Progenitor cell of endocrine pancreas (in vitro differentiated cells): ENCODE measurements at regions not wholly inside any gene's neighbourhood (a gene's known extent, or its start where the extent isn't known, plus 50 kb on each side); places are given as distances from the start of the nearest gene placed in this dataset.

Experiments used
- DNase-seq: peaks from one replicate; pipeline ENCODE4 v3.0.0; 2021; ENCODE audit warnings: low spot score; ENCODE audit not compliant: unreplicated experiment
- H3K27ac Mint-ChIP-seq: 2 replicates; pipeline ENCODE4 v1.8.0; 2021; ENCODE audit warnings: mild to moderate bottlenecking, moderate library complexity, mixed read lengths
- H3K27me3 Mint-ChIP-seq: 2 replicates; pipeline ENCODE4 v1.8.0; 2021; ENCODE audit warnings: mixed read lengths
- H3K36me3 Mint-ChIP-seq: 2 replicates; pipeline ENCODE4 v1.8.0; 2022; ENCODE audit warnings: mixed read lengths; ENCODE audit not compliant: insufficient read depth
- H3K4me1 Mint-ChIP-seq: 2 replicates; pipeline ENCODE4 v1.8.0; 2021; ENCODE audit warnings: low read depth, mixed read lengths
- H3K4me3 Mint-ChIP-seq: 2 replicates; pipeline ENCODE4 v1.8.0; 2021; ENCODE audit warnings: low read depth, mild to moderate bottlenecking, moderate library complexity, mixed read lengths
- H3K9me3 Mint-ChIP-seq: 2 replicates; pipeline ENCODE4 v1.8.0; 2021; ENCODE audit warnings: low read depth, mixed read lengths
- TF ChIP-seq, protein P1 (sequence below): fragments of 200-600 bp; sonication (generic); IDR thresholded peaks from one replicate; pipeline ENCODE4 v1.5.0; 2021; ENCODE audit warnings: antibody characterized with exemption, mild to moderate bottlenecking; ENCODE audit not compliant: unreplicated experiment

DNA sequence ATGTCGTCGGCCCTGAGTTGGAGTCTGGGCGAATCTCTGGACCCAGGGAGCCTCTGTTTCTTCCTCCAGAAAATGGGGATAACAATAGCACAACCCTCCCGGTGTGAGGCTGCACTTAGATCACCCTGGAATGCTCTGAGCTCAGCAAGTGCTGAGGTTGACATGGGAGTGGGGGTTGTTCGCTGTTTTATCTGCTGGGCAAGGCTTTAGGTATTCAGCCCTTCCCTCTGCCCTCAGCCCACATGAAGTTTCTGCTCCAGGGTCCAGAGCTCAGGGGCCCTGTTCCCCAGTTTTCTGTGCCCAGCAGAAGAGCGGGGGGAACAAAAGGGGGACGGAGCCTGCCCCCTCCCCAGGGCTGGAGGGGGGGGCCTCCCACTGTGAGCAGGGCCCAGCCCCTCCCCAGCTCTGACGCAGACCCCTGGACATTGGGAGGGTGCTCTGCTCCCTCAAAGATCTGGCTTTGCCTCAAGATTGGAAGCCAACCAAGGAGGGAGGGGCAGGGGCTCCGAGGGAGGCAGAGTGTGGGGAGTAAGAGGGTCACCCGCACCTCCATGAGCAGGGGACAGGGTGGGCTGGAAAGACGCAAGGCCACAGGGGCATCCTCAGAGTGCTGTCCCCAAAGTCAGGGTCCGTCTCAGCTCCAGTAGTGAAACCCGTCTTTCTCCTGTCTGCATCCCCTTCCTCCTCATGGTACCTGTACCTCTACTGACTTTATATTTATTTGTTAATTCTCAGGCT is 215.6 kb downstream of the C9orf50 start:
- H3K4me1 Mint-ChIP-seq = peaks cover 29% of the 10 kb centered on the region
- TF ChIP-seq, protein P1, sequence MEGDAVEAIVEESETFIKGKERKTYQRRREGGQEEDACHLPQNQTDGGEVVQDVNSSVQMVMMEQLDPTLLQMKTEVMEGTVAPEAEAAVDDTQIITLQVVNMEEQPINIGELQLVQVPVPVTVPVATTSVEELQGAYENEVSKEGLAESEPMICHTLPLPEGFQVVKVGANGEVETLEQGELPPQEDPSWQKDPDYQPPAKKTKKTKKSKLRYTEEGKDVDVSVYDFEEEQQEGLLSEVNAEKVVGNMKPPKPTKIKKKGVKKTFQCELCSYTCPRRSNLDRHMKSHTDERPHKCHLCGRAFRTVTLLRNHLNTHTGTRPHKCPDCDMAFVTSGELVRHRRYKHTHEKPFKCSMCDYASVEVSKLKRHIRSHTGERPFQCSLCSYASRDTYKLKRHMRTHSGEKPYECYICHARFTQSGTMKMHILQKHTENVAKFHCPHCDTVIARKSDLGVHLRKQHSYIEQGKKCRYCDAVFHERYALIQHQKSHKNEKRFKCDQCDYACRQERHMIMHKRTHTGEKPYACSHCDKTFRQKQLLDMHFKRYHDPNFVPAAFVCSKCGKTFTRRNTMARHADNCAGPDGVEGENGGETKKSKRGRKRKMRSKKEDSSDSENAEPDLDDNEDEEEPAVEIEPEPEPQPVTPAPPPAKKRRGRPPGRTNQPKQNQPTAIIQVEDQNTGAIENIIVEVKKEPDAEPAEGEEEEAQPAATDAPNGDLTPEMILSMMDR = no peak
- no peak overlapping the region for H3K4me3 Mint-ChIP-seq
- DNase-seq = no peak
- H3K27me3 Mint-ChIP-seq = peaks cover 13% of the 10 kb centered on the region
- H3K27ac Mint-ChIP-seq = no peak overlapping the region
- H3K36me3 Mint-ChIP-seq = no peaks in the 10 kb centered on the region
- H3K9me3 Mint-ChIP-seq = peaks cover 1% of the 10 kb centered on the region

DNA sequence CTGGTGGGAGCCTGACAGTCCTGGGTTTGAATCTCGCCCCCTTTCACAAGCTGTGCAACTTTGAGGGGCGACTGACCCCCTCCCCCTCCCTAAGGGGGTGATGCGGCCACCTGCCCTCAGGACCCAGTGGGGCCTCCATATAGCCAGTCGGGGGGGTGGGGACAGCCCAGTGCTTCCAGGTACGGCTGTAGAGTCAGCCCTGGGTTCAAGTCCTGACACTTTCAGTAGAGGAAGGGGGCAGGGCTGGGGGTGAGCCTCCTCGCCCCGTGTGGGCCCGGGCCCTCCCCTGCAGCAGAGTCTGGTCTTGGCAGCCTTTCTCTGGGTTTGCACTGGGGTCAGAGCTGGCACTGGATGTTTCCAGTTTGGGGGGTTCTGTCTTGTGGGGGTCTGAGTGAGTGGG is 216.3 kb downstream of the C9orf50 start:
- H3K27me3 Mint-ChIP-seq = peaks cover 18% of the 10 kb centered on the region
- DNase-seq = no peak
- H3K4me3 Mint-ChIP-seq = no peak overlapping the region

DNA sequence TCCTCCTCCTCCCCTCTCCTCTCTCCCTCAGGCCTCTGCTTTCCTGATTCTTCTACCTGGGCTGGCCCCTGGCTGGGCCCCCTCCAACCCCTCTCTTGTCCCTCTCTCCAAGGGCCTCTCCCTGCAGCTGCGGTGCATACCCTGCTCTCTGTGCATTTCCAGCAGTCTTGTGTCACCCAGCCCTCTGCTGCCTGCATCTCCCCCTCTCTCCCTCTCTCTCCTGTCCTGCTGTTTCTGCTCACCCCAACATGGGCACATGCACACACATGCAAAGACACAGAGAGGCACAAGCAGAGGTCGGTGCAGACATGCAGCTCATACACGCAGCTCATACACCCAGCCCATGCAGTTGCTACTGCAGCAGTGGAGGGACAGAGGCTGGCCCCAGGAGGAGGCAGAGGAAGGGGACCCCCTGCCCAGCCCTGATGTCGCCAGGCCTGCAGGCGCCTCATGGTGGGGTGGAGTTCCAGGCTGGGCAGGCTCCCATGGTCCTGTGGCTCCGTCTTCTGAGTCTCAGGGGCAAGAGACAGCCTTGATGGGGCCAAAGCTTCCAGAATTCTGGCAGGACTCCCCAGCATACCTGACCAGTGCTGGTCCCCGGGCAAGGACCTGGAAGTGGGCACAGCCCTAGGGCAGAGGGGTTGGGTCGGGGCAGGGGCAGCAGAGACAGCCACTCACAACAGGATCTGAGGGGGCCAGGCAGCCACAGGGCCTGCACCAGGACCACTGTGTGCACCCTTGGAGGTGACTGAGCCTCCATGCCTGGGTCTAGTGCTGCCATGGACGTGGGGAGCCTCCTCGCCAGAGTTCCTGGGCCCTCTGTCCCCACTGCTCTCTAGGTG is 216.9 kb downstream of the C9orf50 start:
- no peak for DNase-seq
- peaks cover 29% of the 10 kb centered on the region for H3K4me1 Mint-ChIP-seq

More for the DNA sequence above, 216.3 kb downstream of the C9orf50 start:
- H3K36me3 Mint-ChIP-seq = no peaks in the 10 kb centered on the region
- peaks cover 29% of the 10 kb centered on the region for H3K4me1 Mint-ChIP-seq
- TF ChIP-seq, protein P1 = no peak
- H3K9me3 Mint-ChIP-seq = no peaks in the 10 kb centered on the region
- no peak overlapping the region for H3K27ac Mint-ChIP-seq

DNA sequence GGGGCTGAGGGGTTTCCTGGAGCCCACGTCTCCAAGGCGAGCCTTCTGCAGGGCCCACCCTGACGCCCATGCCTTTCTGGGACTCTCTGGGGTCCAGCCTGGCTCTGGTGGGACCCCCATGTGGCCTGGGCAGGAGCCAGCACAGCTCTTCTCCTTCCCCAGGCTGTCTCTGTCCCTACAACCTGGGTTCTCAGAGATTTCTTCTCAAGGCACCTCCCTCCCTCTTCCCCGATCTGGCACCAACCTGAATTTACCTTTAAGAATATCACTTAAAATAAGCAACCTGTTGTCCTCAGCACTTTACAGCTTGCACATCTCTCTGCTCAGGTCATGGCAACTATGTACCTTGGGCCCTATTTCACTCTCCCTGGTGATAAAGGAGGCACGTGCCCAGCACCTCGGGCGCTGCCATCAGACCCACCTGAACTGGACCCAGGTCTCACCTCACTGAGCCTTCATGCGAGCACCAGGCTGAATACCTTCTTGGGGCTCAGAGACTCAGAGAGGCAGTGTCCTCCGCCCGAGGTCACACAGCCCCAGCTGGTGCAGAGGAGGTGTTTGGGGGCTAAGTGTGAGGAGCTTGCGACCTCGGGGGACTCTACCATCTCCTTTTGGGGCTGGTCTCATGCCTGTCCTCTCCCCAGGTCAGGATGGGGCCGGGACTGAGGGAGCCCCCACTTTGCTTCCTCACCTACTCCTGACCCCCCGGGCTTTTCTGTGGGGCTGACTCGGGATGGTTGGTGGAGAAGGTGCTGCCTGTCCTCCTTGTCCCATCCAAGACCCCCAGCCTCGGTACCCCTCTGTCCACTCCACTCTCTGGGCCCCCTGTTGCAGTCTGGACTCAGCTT is 217.7 kb downstream of the C9orf50 start:
- H3K27me3 Mint-ChIP-seq = peaks cover 22% of the 10 kb centered on the region
- H3K4me1 Mint-ChIP-seq = peaks cover 22% of the 10 kb centered on the region
- no peaks in the 10 kb centered on the region for H3K36me3 Mint-ChIP-seq
- no peak overlapping the region for H3K27ac Mint-ChIP-seq
- H3K9me3 Mint-ChIP-seq = no peaks in the 10 kb centered on the region
- TF ChIP-seq, protein P1 = no peak
- DNase-seq = no peak
- H3K4me3 Mint-ChIP-seq = no peak overlapping the region

More for the DNA sequence above, 216.9 kb downstream of the C9orf50 start:
- no peaks in the 10 kb centered on the region for H3K36me3 Mint-ChIP-seq
- H3K4me3 Mint-ChIP-seq = no peak overlapping the region
- TF ChIP-seq, protein P1 = no peak
- no peaks in the 10 kb centered on the region for H3K9me3 Mint-ChIP-seq
- H3K27me3 Mint-ChIP-seq = peaks cover 22% of the 10 kb centered on the region
- H3K27ac Mint-ChIP-seq = no peak overlapping the region

DNA sequence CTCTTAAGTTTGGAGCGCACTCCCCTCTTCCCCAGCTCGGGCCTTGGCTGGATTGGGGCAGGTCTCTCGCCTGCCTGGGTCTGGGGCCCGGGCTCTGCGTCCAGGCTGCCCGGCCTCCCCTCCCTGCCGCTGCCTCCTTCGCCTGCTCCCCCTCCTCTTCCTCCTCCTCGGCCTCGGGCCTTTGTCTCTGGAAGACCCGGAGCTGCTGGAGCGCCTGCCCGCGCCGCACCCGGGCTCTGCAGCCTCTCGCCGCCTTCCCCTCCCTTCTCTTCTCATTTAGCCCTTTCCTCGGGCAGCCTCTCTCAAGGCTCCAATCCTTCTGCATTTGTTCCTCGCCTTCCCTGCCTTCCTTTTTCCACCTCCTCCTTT is 218.5 kb downstream of the C9orf50 start:
- TF ChIP-seq, protein P1 = no peak
- DNase-seq = no peak
- Mint-ChIP-seq H3K27ac (no peak overlapping the region), H3K27me3 (peaks cover 22% of the 10 kb centered on the region), H3K4me1 (peaks cover 16% of the 10 kb centered on the region), H3K9me3 (no peaks in the 10 kb centered on the region), H3K4me3 (no peak overlapping the region), H3K36me3 (no peaks in the 10 kb centered on the region)
